Adipocyte (in vitro differentiated cells): ENCODE measurements at regions not wholly inside any gene's neighbourhood (a gene's known extent, or its start where the extent isn't known, plus 50 kb on each side); places are given as distances from the start of the nearest gene placed in this dataset.

ENCODE experiments used
- DNase-seq: peaks from one replicate; pipeline ENCODE4 v3.0.0-alpha.2; 2015; ENCODE audit warnings: low read depth
- H3K27me3 ChIP-seq: replicated peaks from 2 replicates; pipeline ENCODE4 v1.7.0; 2013; ENCODE audit warnings: mild to moderate bottlenecking, low read length, moderate library complexity; ENCODE audit not compliant: control insufficient read depth, insufficient read depth
- H3K36me3 ChIP-seq: 2 replicates; pipeline ENCODE4 v1.7.0; 2013; ENCODE audit warnings: low read length, mild to moderate bottlenecking, moderate library complexity; ENCODE audit not compliant: control insufficient read depth, insufficient read depth, severe bottlenecking
- H3K4me1 ChIP-seq: 2 replicates; pipeline ENCODE4 v1.7.0; 2013; ENCODE audit warnings: mild to moderate bottlenecking, low read length, moderate library complexity; ENCODE audit not compliant: control insufficient read depth, insufficient read depth
- H3K4me3 ChIP-seq: 2 replicates; pipeline ENCODE4 v1.7.0; 2013; ENCODE audit warnings: mild to moderate bottlenecking, low read length, moderate library complexity
- H3K9ac ChIP-seq: 2 replicates; pipeline ENCODE4 v1.7.0; 2013; ENCODE audit warnings: mild to moderate bottlenecking, low read length, moderate library complexity
- H3K9me3 ChIP-seq: 2 replicates; pipeline ENCODE4 v1.7.0; 2013; ENCODE audit warnings: mild to moderate bottlenecking, low read length, moderate library complexity; ENCODE audit not compliant: control insufficient read depth

GRCh38 chrX:13902406-13902805 is 85.5 kb upstream of the GPM6B start:
- Histone ChIP-seq H3K9me3 (no peaks in the 10 kb centered on the region), H3K4me3 (no peak overlapping the region), H3K27me3 (peaks cover 3% of the 10 kb centered on the region), H3K9ac (no peak overlapping the region), H3K4me1 (peaks cover 9% of the 10 kb centered on the region), H3K36me3 (no peaks in the 10 kb centered on the region)
- DNase-seq, result no peak

DNA sequence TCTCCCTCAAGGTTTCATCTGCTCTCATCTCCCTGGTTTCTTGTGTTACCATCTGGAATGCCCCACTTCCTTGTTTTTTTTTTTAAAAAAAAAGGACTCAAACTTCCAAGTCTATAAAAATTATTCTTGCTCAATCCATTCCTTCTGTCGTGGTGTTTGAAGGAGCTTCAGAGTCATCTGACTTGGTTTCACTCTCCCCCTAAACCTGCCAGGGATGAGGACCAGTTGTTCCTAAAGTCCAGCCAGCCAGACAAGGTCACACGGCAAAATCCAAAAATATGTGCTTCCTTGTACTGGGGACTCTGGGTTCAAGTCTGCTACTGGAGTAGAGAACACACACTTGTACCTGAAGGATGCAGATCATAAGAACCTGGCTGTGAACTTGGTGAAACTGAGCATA is 84.5 kb upstream of the GPM6B start:
- Histone ChIP-seq H3K36me3 (no peaks in the 10 kb centered on the region), H3K4me3 (no peak overlapping the region), H3K9me3 (no peaks in the 10 kb centered on the region), H3K4me1 (peaks cover 11% of the 10 kb centered on the region), H3K9ac (no peak overlapping the region), H3K27me3 (peaks cover 3% of the 10 kb centered on the region)
- no peak for DNase-seq

- Histone ChIP-seq H3K36me3 (no peaks in the 10 kb centered on the region), H3K9ac (no peak overlapping the region), H3K27me3 (peaks cover 3% of the 10 kb centered on the region), H3K4me3 (no peak overlapping the region), H3K9me3 (no peaks in the 10 kb centered on the region), H3K4me1 (peaks cover 13% of the 10 kb centered on the region)
- DNase-seq, result no peak
Measured at GRCh38 chrX:13900351-13900750, 83.5 kb upstream of the GPM6B start.

GRCh38 chrX:13899607-13900006 is 82.7 kb upstream of the GPM6B start:
- Histone ChIP-seq H3K9ac (no peak overlapping the region), H3K4me1 (peaks cover 20% of the 10 kb centered on the region), H3K4me3 (no peak overlapping the region), H3K9me3 (no peaks in the 10 kb centered on the region), H3K36me3 (no peaks in the 10 kb centered on the region), H3K27me3 (peaks cover 3% of the 10 kb centered on the region)
- peak; percentile 68 for DNase-seq

GRCh38 chrX:13898603-13899002 is 81.7 kb upstream of the GPM6B start:
- Histone ChIP-seq H3K36me3 (no peaks in the 10 kb centered on the region), H3K9ac (no peak overlapping the region), H3K9me3 (no peaks in the 10 kb centered on the region), H3K27me3 (peaks cover 3% of the 10 kb centered on the region), H3K4me1 (peaks cover 27% of the 10 kb centered on the region), H3K4me3 (no peak overlapping the region)
- no peak for DNase-seq

- Histone ChIP-seq H3K9me3 (no peaks in the 10 kb centered on the region), H3K36me3 (no peaks in the 10 kb centered on the region), H3K4me3 (no peak overlapping the region), H3K27me3 (peaks cover 3% of the 10 kb centered on the region), H3K4me1 (peaks cover 30% of the 10 kb centered on the region), H3K9ac (no peak overlapping the region)
- DNase-seq, result peak; percentile 23
Measured at GRCh38 chrX:13898083-13898482, 81.2 kb upstream of the GPM6B start.

DNA sequence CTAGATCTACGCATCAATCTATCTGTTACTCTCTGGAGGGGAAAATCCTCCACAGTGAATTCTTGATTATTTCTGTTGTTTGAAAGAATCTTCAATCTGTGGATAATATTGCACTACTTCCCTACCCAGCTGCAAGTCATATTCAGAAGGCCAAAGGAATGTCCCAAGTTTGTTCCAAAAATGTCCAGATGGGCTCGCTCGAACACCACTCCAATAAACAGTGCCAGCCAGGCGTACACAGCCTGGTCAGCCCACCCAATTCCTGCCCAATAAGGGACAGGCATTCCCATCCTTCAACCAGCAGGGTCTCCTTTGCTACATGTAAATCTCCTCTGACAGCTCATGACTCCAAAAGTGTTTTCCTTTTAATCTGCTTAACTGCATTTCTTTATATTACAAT is 80.7 kb upstream of the GPM6B start:
- Histone ChIP-seq H3K36me3 (no peaks in the 10 kb centered on the region), H3K4me3 (no peak overlapping the region), H3K9me3 (no peaks in the 10 kb centered on the region), H3K9ac (no peak overlapping the region), H3K27me3 (no peaks in the 10 kb centered on the region), H3K4me1 (peaks cover 30% of the 10 kb centered on the region)
- peak; percentile 44 for DNase-seq

DNA sequence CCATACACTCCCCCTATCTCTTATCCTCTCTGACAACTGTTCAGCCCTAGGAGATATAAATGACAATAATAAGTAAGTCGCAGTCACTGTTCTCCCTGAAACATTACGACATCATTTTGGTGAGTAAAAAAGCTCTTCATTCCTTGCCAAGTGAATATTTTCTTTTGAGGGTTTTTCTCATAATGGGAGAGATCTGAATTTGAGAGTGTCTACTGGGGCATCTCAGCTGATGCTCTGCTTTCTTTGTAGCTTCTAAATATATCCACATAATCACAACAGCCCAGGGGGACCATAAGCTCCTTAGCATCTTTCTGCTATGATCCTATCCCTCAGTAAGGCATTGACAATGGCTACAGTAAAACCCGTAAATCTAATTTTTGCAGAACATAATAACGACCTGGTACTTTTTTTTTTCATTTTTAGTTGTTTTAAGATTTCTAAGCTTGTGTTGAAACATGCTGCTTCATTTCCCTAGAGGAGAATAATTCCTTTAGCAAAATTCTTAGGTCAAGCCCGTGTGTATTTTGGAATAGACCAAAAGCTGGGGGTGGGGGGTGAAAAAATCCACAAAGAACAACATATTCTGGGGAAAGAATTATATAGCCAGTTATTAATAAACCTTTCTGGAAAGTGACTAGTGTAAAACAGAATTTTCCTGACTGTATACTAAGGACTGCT is 78.1 kb upstream of the GPM6B start:
- DNase-seq, result peak; percentile 32
- Histone ChIP-seq H3K4me3 (peak overlapping the region; percentile 7), H3K27me3 (no peaks in the 10 kb centered on the region), H3K9me3 (no peaks in the 10 kb centered on the region), H3K4me1 (peaks cover 30% of the 10 kb centered on the region), H3K9ac (peak overlapping the region; percentile 56), H3K36me3 (no peaks in the 10 kb centered on the region)

- Histone ChIP-seq H3K4me1 (peaks cover 25% of the 10 kb centered on the region), H3K9ac (peak overlapping the region; percentile 56), H3K9me3 (no peaks in the 10 kb centered on the region), H3K27me3 (peaks cover 4% of the 10 kb centered on the region), H3K36me3 (no peaks in the 10 kb centered on the region), H3K4me3 (no peak overlapping the region)
- no peak for DNase-seq
Measured at GRCh38 chrX:13893826-13894225, 76.9 kb upstream of the GPM6B start.

GRCh38 chrX:13892856-13893255 is 76.0 kb upstream of the GPM6B start:
- H3K27me3 ChIP-seq, result peaks cover 4% of the 10 kb centered on the region
- H3K9me3 ChIP-seq, result no peaks in the 10 kb centered on the region
- peaks cover 25% of the 10 kb centered on the region for H3K4me1 ChIP-seq
- no peaks in the 10 kb centered on the region for H3K36me3 ChIP-seq
- DNase-seq, result no peak
- no peak overlapping the region for H3K4me3 ChIP-seq
- no peak overlapping the region for H3K9ac ChIP-seq

DNA sequence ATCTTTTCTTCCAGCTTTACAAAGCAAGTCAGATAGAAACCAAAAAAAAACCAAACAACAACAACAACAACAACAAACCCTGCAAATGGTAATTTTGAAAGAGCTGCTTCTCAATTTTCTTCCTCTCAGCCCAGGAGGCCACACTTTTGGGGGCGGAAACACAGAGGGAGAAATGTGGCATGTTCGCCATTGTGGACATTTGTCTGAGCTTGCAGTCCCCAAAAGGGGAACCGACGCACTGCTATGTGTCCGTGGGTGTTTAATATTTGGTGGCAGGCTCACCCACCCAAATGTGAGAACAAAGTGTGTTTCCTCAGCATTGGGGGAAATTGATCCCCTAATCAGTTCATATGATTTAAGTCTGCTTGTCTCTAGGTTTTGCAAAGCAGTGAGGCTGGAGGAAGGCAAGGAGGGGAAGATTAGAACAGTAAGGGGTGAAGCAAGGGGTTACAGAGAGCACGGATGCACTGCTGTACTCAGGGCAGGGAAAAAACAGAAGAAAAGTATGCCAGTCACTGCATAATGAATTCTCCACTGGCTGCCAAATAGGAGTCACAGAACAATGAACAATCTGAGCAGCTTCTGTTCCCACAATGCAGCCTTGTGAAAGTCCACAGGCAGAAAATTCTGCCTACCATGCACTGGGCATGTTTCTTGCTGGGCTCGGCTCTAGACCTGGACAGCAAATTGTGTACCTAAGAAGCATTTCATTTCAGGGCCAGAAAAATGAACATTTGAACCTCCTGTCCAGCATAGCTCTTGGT is 74.7 kb upstream of the GPM6B start:
- peaks cover 19% of the 10 kb centered on the region for H3K4me1 ChIP-seq
- DNase-seq, result no peak
- H3K4me3 ChIP-seq, result no peak overlapping the region
- H3K9me3 ChIP-seq, result no peaks in the 10 kb centered on the region
- H3K9ac ChIP-seq, result no peak overlapping the region
- H3K27me3 ChIP-seq, result peaks cover 4% of the 10 kb centered on the region
- no peaks in the 10 kb centered on the region for H3K36me3 ChIP-seq
